ENCODE measurements at regions not wholly inside any gene's neighbourhood (a gene's known extent, or its start where the extent isn't known, plus 50 kb on each side); places are given as distances from the start of the nearest gene placed in this dataset.

- no peak overlapping the region for H3K4me2 ChIP-seq
- no peak overlapping the region for H3K27ac Mint-ChIP-seq
- H3K79me2 ChIP-seq (ENCODE audit: low read depth): no peaks in the 10 kb centered on the region
- H3K27me3 Mint-ChIP-seq (ENCODE audit: insufficient read depth, low read depth): no peaks in the 10 kb centered on the region
- H3F3A ChIP-seq (ENCODE audit: low read depth): peaks cover 6% of the 10 kb centered on the region
- no peaks in the 10 kb centered on the region for H3K36me3 Mint-ChIP-seq
- TF ChIP-seq CTCF (IDR thresholded peaks at IDR 0.05): no peak
- no peak for TF ChIP-seq EZH2 (IDR thresholded peaks at IDR 0.05)
- TF ChIP-seq EZH2phosphoT487 (IDR thresholded peaks at IDR 0.05): no peak
- H3K27ac ChIP-seq: no peak overlapping the region
- H3K4me1 Mint-ChIP-seq: no peaks in the 10 kb centered on the region
- H3K36me3 ChIP-seq: no peaks in the 10 kb centered on the region
- H3K27me3 ChIP-seq: no peaks in the 10 kb centered on the region
- no peak overlapping the region for H2AFZ ChIP-seq (replicated peaks)
- H3K4me1 ChIP-seq: no peaks in the 10 kb centered on the region
- H3K4me3 ChIP-seq: no peak overlapping the region
- DNase-seq (ENCODE audit: low spot score): no peak
- no peak overlapping the region for H3K9ac ChIP-seq
- H3K9me3 Mint-ChIP-seq: peaks cover 17% of the 10 kb centered on the region
- no peak overlapping the region for H3K4me3 Mint-ChIP-seq
- no peaks in the 10 kb centered on the region for H3K9me3 ChIP-seq (ENCODE audit: low read depth)
- no peaks in the 10 kb centered on the region for H4K20me1 ChIP-seq (ENCODE audit: low read depth)
These were observed 261.7 kb upstream of the PRKCQ start for GRCh38 chr10:6841761-6842160.

- TF ChIP-seq EZH2 (IDR thresholded peaks at IDR 0.05) (no peak), CTCF (IDR thresholded peaks at IDR 0.05) (no peak), EZH2phosphoT487 (IDR thresholded peaks at IDR 0.05) (no peak)
- H3F3A ChIP-seq (ENCODE audit: low read depth): peaks cover 15% of the 10 kb centered on the region
- no peak overlapping the region for H3K4me2 ChIP-seq
- no peak overlapping the region for H3K9ac ChIP-seq
- H4K20me1 ChIP-seq (ENCODE audit: low read depth): no peaks in the 10 kb centered on the region
- Mint-ChIP-seq H3K36me3 (no peaks in the 10 kb centered on the region), H3K4me1 (no peaks in the 10 kb centered on the region), H3K27ac (no peak overlapping the region), H3K4me3 (no peak overlapping the region), H3K9me3 (peaks cover 17% of the 10 kb centered on the region), H3K27me3 (ENCODE audit: insufficient read depth, low read depth) (no peaks in the 10 kb centered on the region)
- DNase-seq (ENCODE audit: low spot score): no peak
- no peak overlapping the region for H3K4me3 ChIP-seq
- H3K27me3 ChIP-seq: no peaks in the 10 kb centered on the region
- no peaks in the 10 kb centered on the region for H3K4me1 ChIP-seq
- H3K79me2 ChIP-seq (ENCODE audit: low read depth): no peaks in the 10 kb centered on the region
- H2AFZ ChIP-seq (replicated peaks): no peak overlapping the region
- no peak overlapping the region for H3K27ac ChIP-seq
- no peaks in the 10 kb centered on the region for H3K36me3 ChIP-seq
- H3K9me3 ChIP-seq (ENCODE audit: low read depth): no peaks in the 10 kb centered on the region
These were observed 260.7 kb upstream of the PRKCQ start for GRCh38 chr10:6840766-6841165.

GRCh38 chr10:6840201-6840691 lies 260.2 kb upstream of the PRKCQ start:
- no peak overlapping the region for H3K4me3 Mint-ChIP-seq
- peaks cover 13% of the 10 kb centered on the region for H3K9me3 Mint-ChIP-seq
- no peaks in the 10 kb centered on the region for H3K36me3 Mint-ChIP-seq

More at GRCh38 chr10:6840201-6840691, 260.2 kb upstream of the PRKCQ start:
- no peak overlapping the region for H3K27ac Mint-ChIP-seq
- H3K4me2 ChIP-seq: no peak overlapping the region
- H4K20me1 ChIP-seq (ENCODE audit: low read depth): no peaks in the 10 kb centered on the region
- H2AFZ ChIP-seq (replicated peaks): no peak overlapping the region
- no peaks in the 10 kb centered on the region for H3K27me3 ChIP-seq
- H3K27me3 Mint-ChIP-seq (ENCODE audit: insufficient read depth, low read depth): no peaks in the 10 kb centered on the region
- peaks cover 19% of the 10 kb centered on the region for H3F3A ChIP-seq (ENCODE audit: low read depth)
- H3K9ac ChIP-seq: no peak overlapping the region
- no peaks in the 10 kb centered on the region for H3K9me3 ChIP-seq (ENCODE audit: low read depth)
- no peaks in the 10 kb centered on the region for H3K4me1 Mint-ChIP-seq
- no peaks in the 10 kb centered on the region for H3K4me1 ChIP-seq
- no peaks in the 10 kb centered on the region for H3K36me3 ChIP-seq
- H3K27ac ChIP-seq: no peak overlapping the region
- H3K79me2 ChIP-seq (ENCODE audit: low read depth): no peaks in the 10 kb centered on the region
- no peak for DNase-seq (ENCODE audit: low spot score)
- TF ChIP-seq EZH2phosphoT487 (IDR thresholded peaks at IDR 0.05) (no peak), EZH2 (IDR thresholded peaks at IDR 0.05) (no peak), CTCF (IDR thresholded peaks at IDR 0.05) (no peak)
- H3K4me3 ChIP-seq: no peak overlapping the region

Data from neural progenitor cell (in vitro differentiated cells).